ENCODE measurements at regions not wholly inside any gene's neighbourhood (a gene's known extent, or its start where the extent isn't known, plus 50 kb on each side); places are given as distances from the start of the nearest gene placed in this dataset.

- Mint-ChIP-seq H3K4me1 (peaks cover 8% of the 10 kb centered on the region), H3K9me3 (peaks cover 26% of the 10 kb centered on the region), H3K27ac (0 out of 2 replicates have a peak overlapping the region, but pooled peaks have one; percentile 15), H3K36me3 (peaks cover 26% of the 10 kb centered on the region), H3K4me3 (no peak overlapping the region), H3K27me3 (ENCODE audit: low read depth) (no peaks in the 10 kb centered on the region)
- POLR2A ChIA-PET = no interaction called here
- ATAC-seq (no peak), DNase-seq (ENCODE audit: low spot score) (no peak)
- CTCF ChIA-PET = no interaction called here
- TF ChIP-seq AFF4 (CRISPR knock-in tag; IDR thresholded peaks at IDR 0.05; ENCODE audit: borderline replicate concordance) (no peak), TCF7 (CRISPR knock-in tag; IDR thresholded peaks at IDR 0.05; ENCODE audit: low read depth) (no peak), ARID4B (CRISPR knock-in tag; IDR thresholded peaks at IDR 0.05; ENCODE audit: borderline replicate concordance) (no peak), ZNF263 (CRISPR knock-in tag; IDR thresholded peaks at IDR 0.05; ENCODE audit: low read depth) (no peak), RELA (CRISPR knock-in tag; IDR thresholded peaks at IDR 0.05; ENCODE audit: borderline replicate concordance) (no peak)
- TF ChIP-seq, protein P1, sequence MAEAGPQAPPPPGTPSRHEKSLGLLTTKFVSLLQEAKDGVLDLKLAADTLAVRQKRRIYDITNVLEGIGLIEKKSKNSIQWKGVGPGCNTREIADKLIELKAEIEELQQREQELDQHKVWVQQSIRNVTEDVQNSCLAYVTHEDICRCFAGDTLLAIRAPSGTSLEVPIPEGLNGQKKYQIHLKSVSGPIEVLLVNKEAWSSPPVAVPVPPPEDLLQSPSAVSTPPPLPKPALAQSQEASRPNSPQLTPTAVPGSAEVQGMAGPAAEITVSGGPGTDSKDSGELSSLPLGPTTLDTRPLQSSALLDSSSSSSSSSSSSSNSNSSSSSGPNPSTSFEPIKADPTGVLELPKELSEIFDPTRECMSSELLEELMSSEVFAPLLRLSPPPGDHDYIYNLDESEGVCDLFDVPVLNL (CRISPR knock-in tag; IDR thresholded peaks at IDR 0.05; ENCODE audit: borderline replicate concordance, low read depth) = no peak
Measured at GRCh38 chr3:18007980-18008379, 265.5 kb upstream of the TBC1D5 start.

GRCh38 chr3:17995769-17996168 lies 253.3 kb upstream of the TBC1D5 start:
- TF ChIP-seq ZNF317 (CRISPR knock-in tag; IDR thresholded peaks at IDR 0.05; ENCODE audit: borderline replicate concordance, low read depth) = no peak
- TF ChIP-seq CDX4 (CRISPR knock-in tag; IDR thresholded peaks at IDR 0.05; ENCODE audit: borderline replicate concordance) = no peak
- no peak for TF ChIP-seq ATF3 (CRISPR knock-in tag; conservative IDR thresholded peaks at IDR 0.05)
- H3K4me3 Mint-ChIP-seq = no peak overlapping the region
- H3K4me1 Mint-ChIP-seq = peaks cover 14% of the 10 kb centered on the region
- no peaks in the 10 kb centered on the region for H3K27me3 Mint-ChIP-seq (ENCODE audit: low read depth)
- DNase-seq (ENCODE audit: low spot score) = no peak
- no peak overlapping the region for H3K27ac Mint-ChIP-seq
- H3K36me3 Mint-ChIP-seq = no peaks in the 10 kb centered on the region
- ChIA-PET POLR2A (no interaction called here), CTCF (no interaction called here)
- H3K9me3 Mint-ChIP-seq = no peaks in the 10 kb centered on the region
- no peak for ATAC-seq

DNA sequence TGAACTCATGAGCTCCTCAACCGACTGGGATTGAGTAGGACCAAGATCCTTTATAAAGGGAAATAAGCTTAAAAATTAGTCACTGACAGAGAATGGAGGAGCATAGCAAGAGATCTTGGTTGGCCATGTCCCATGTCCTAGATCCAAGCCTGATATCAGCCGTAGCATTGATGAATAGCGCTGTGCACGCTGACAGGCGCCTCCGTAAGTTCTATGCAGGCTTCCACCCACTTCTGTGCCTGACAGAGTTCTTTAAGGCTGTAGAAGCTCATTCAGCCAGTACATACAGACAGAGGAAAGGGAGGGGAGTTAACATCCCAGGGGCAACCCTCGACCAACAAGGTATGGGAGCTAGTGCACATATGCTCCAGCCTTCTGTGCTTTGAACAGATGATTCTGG lies 251.7 kb upstream of the TBC1D5 start:
- DNase-seq (ENCODE audit: low spot score) = no peak
- Mint-ChIP-seq H3K36me3 (no peaks in the 10 kb centered on the region), H3K27me3 (ENCODE audit: low read depth) (no peaks in the 10 kb centered on the region), H3K9me3 (no peaks in the 10 kb centered on the region), H3K4me3 (no peak overlapping the region), H3K27ac (no peak overlapping the region), H3K4me1 (peaks cover 14% of the 10 kb centered on the region)
- ChIA-PET CTCF (interaction anchor here (0.8 kb wide), 1 partner anchor 15 kb away, joined by 3 read pairs; no protein-coding TSS in a partner anchor), POLR2A (interaction anchor here (0.5 kb wide), 1 partner anchor 154 kb away, joined by 3 read pairs; no protein-coding TSS in a partner anchor)
- ATAC-seq = no peak
- no peak for TF ChIP-seq NFATC4 (CRISPR knock-in tag; IDR thresholded peaks at IDR 0.05)
- TF ChIP-seq TEAD4 (CRISPR knock-in tag; IDR thresholded peaks at IDR 0.05) = no peak
- no peak for TF ChIP-seq JUN (CRISPR knock-in tag; IDR thresholded peaks at IDR 0.05)
- TF ChIP-seq, protein P2, sequence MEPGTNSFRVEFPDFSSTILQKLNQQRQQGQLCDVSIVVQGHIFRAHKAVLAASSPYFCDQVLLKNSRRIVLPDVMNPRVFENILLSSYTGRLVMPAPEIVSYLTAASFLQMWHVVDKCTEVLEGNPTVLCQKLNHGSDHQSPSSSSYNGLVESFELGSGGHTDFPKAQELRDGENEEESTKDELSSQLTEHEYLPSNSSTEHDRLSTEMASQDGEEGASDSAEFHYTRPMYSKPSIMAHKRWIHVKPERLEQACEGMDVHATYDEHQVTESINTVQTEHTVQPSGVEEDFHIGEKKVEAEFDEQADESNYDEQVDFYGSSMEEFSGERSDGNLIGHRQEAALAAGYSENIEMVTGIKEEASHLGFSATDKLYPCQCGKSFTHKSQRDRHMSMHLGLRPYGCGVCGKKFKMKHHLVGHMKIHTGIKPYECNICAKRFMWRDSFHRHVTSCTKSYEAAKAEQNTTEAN (CRISPR knock-in tag; IDR thresholded peaks at IDR 0.05) = no peak
- TF ChIP-seq, protein P1 (CRISPR knock-in tag; IDR thresholded peaks at IDR 0.05; ENCODE audit: borderline replicate concordance, low read depth) = no peak
- TF ChIP-seq, protein P3, sequence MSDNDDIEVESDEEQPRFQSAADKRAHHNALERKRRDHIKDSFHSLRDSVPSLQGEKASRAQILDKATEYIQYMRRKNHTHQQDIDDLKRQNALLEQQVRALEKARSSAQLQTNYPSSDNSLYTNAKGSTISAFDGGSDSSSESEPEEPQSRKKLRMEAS (CRISPR knock-in tag; IDR thresholded peaks at IDR 0.05) = no peak
- TF ChIP-seq ZNF121 (CRISPR knock-in tag; IDR thresholded peaks at IDR 0.05) = no peak

Data from WTC11 (cell line).